OCI-LY7 (cell line): ENCODE measurements at regions not wholly inside any gene's neighbourhood (a gene's known extent, or its start where the extent isn't known, plus 50 kb on each side); places are given as distances from the start of the nearest gene placed in this dataset.
"Not testable (repeated sequence)": the region's sequence is repeated elsewhere in the genome, so short reads cannot be mapped to it uniquely, and the experiment has no call there.

ENCODE experiments used
- BruUV-seq: library from RNA; stranded (reverse); fragments of 400-500 nt; replicated peaks from 2 replicates; lab custom pipeline; 2021; lab: Mats Ljungman, UMichigan
- CTCF ChIA-PET: fragments of 300-600 bp; sonication (Branson Sonifier 250); formaldehyde crosslinking; loops from one replicate; lab custom pipeline; 2022; ENCODE audit warnings: antibody characterized with exemption; ENCODE audit not compliant: unreplicated experiment; lab: Charles Lee
- POLR2A ChIA-PET: fragments of 300-600 bp; sonication (Branson Sonifier 250); formaldehyde crosslinking; loops from one replicate; lab custom pipeline; 2022; ENCODE audit warnings: antibody characterized with exemption; lab: Charles Lee
- DNase-seq: peaks from one replicate; pipeline ENCODE4 v3.0.0-alpha.2; 2015; ENCODE audit warnings: low spot score
- H2AFZ ChIP-seq: fragments of 200-600 bp; sonication (generic), shearing (Covaris generic); 2 replicates; pipeline ENCODE4 v1.6.1; 2014; ENCODE audit warnings: mild to moderate bottlenecking, antibody characterized with exemption, low read length, moderate library complexity
- H3K27ac ChIP-seq: fragments of 200-600 bp; sonication (generic); 2 replicates; pipeline ENCODE4 v1.5.1; 2014; ENCODE audit warnings: mixed run types, low read depth, mild to moderate bottlenecking, moderate library complexity, low read length, inconsistent platforms; ENCODE audit not compliant: poor library complexity, severe bottlenecking
- H3K36me3 ChIP-seq: fragments of 200-600 bp; sonication (generic); 2 replicates; pipeline ENCODE4 v1.6.1; 2014; ENCODE audit warnings: mild to moderate bottlenecking, antibody characterized with exemption, low read length, moderate library complexity, mixed read lengths; ENCODE audit not compliant: insufficient read depth
- H3K4me1 ChIP-seq: fragments of 200-600 bp; sonication (generic); 2 replicates; pipeline ENCODE4 v1.5.1; 2014; ENCODE audit warnings: mild to moderate bottlenecking, low read length; ENCODE audit not compliant: insufficient read depth, poor library complexity, severe bottlenecking
- H3K4me2 ChIP-seq: fragments of 200-600 bp; sonication (generic); 2 replicates; pipeline ENCODE4 v1.6.1; 2014; ENCODE audit warnings: mild to moderate bottlenecking, low read length
- H3K4me3 ChIP-seq: fragments of 200-600 bp; sonication (generic); 2 replicates; pipeline ENCODE4 v1.5.1; 2014; ENCODE audit warnings: mild to moderate bottlenecking, low read depth, low read length; ENCODE audit not compliant: poor library complexity, severe bottlenecking
- H3K79me2 ChIP-seq: fragments of 200-600 bp; sonication (generic); 2 replicates; pipeline ENCODE4 v1.6.1; 2016; ENCODE audit warnings: low read depth, mild to moderate bottlenecking, low read length, moderate library complexity, mixed read lengths; ENCODE audit not compliant: insufficient read depth
- H3K9me2 ChIP-seq: fragments of 200-600 bp; sonication (generic); 2 replicates; pipeline ENCODE4 v1.6.1; 2016; ENCODE audit warnings: mild to moderate bottlenecking, low read length, mixed read lengths; ENCODE audit not compliant: insufficient read depth
- H3K9me3 ChIP-seq: fragments of 200-600 bp; sonication (generic); 2 replicates; pipeline ENCODE4 v1.6.1; 2014; ENCODE audit warnings: mild to moderate bottlenecking, mixed run types, low read length, mixed read lengths
- H4K20me1 ChIP-seq: fragments of 200-600 bp; sonication (generic); 2 replicates; pipeline ENCODE4 v1.6.1; 2014; ENCODE audit warnings: mild to moderate bottlenecking, antibody characterized with exemption, low read length, moderate library complexity, mixed read lengths; ENCODE audit not compliant: insufficient read depth
- EZH2phosphoT487 ChIP-seq: fragments of 200-600 bp; sonication (generic); IDR thresholded peaks from 2 replicates; pipeline ENCODE4 v1.6.1; 2018; ENCODE audit warnings: low read depth, borderline replicate concordance, mild to moderate bottlenecking, mixed run types, antibody characterized with exemption, low read length, moderate library complexity, mixed read lengths
- intact Hi-C: fragments of 100-400 bp; cut with micrococcal nuclease; formaldehyde crosslinking; loops from one replicate; pipeline ENCODE4 v1.10.0; 2022; ENCODE audit not compliant: unreplicated experiment
- TF ChIP-seq, protein P1 (sequence below): fragments of 200-600 bp; sonication (generic); conservative IDR thresholded peaks from 2 replicates; pipeline ENCODE4 v1.5.1; 2014; ENCODE audit warnings: mild to moderate bottlenecking, antibody characterized with exemption, low read length, moderate library complexity, mixed read lengths

DNA sequence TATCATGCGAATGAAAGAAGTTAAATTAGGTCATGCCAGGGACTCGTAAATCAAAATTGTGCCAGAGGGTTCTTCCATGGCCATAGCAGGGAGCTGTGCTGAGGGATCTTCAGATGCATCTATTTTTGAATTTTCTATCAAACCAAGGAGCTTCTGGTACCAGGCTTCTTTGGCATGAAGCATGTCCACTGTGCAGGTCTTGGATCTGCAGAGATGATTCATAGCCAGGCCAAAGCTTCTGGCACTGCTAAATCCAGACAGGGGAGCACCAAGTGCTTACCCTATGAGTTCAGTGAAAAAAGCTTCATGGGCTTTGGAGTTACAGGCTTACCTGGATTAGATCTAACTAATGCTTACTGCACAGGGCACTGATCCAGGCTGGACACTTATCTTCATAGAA lies 154.2 kb upstream of the DAB1 start:
- intact Hi-C loops, result no loop called here
- no peak overlapping the region for H3K4me3 ChIP-seq
- H3K27ac ChIP-seq, result no peak overlapping the region
- H3K9me3 ChIP-seq, result no peaks in the 10 kb centered on the region
- ChIA-PET CTCF (no interaction called here), POLR2A (interaction anchor here (0.5 kb wide), 1 partner anchor 28 kb away, joined by 3 read pairs; no protein-coding TSS in a partner anchor)
- H4K20me1 ChIP-seq, result no peaks in the 10 kb centered on the region
- H3K4me2 ChIP-seq, result no peak overlapping the region
- TF ChIP-seq, protein P1, sequence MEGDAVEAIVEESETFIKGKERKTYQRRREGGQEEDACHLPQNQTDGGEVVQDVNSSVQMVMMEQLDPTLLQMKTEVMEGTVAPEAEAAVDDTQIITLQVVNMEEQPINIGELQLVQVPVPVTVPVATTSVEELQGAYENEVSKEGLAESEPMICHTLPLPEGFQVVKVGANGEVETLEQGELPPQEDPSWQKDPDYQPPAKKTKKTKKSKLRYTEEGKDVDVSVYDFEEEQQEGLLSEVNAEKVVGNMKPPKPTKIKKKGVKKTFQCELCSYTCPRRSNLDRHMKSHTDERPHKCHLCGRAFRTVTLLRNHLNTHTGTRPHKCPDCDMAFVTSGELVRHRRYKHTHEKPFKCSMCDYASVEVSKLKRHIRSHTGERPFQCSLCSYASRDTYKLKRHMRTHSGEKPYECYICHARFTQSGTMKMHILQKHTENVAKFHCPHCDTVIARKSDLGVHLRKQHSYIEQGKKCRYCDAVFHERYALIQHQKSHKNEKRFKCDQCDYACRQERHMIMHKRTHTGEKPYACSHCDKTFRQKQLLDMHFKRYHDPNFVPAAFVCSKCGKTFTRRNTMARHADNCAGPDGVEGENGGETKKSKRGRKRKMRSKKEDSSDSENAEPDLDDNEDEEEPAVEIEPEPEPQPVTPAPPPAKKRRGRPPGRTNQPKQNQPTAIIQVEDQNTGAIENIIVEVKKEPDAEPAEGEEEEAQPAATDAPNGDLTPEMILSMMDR, result no peak
- TF ChIP-seq EZH2phosphoT487, result no peak
- H3K36me3 ChIP-seq, result no peaks in the 10 kb centered on the region
- BruUV-seq, result no TSS peak
- H2AFZ ChIP-seq, result no peak overlapping the region
- no peak for DNase-seq
- H3K4me1 ChIP-seq, result no peaks in the 10 kb centered on the region
- no peaks in the 10 kb centered on the region for H3K79me2 ChIP-seq
- H3K9me2 ChIP-seq, result no peaks in the 10 kb centered on the region

DNA sequence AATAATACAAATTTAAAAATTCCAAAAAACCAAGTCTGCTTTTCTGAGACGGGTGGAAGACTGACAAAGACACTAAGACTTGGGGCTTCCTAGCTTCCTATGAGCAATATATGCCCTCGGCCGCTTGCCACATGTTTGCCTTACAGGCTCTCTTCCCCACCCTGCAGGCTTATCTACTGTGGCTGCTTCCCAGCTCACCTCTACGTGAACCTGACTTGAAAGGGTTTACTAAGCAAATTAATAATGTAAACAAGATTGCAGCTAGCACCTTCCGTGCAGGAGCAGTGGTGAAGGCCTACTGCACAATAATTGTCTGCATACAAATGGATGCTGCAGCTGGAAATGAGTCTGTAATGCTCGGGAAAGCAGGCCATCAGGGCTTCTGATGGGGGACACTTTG lies 152.9 kb upstream of the DAB1 start:
- POLR2A ChIA-PET, result no interaction called here
- Histone ChIP-seq H3K4me3 (no peak overlapping the region), H3K9me3 (no peaks in the 10 kb centered on the region), H3K9me2 (no peaks in the 10 kb centered on the region), H3K4me2 (no peak overlapping the region), H3K79me2 (no peaks in the 10 kb centered on the region), H2AFZ (no peak overlapping the region), H3K36me3 (no peaks in the 10 kb centered on the region), H4K20me1 (no peaks in the 10 kb centered on the region), H3K4me1 (no peaks in the 10 kb centered on the region), H3K27ac (no peak overlapping the region)
- CTCF ChIA-PET, result no interaction called here
- intact Hi-C loops, result no loop called here
- TF ChIP-seq EZH2phosphoT487, result no peak
- TF ChIP-seq, protein P1, result no peak
- no peak for DNase-seq
- no TSS peak for BruUV-seq

DNA sequence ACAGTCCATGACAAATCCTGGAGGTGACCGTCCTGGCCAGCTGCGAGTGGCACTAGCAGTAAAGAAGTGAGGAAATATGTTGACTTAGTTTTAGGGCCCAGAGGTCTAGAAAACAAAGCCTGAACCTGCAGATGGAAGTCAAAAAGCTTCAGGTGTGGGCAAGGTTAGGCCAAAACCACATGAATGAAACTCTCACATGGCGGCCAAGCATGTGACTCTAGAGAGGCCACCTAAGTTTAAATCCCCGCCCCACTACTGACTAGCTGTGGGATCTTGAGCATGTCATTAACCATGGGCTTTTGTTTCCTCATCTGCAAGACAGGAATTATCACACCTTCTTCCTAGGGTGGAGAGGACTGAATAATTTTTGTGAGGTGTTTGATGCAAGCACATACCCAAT lies 148.2 kb upstream of the DAB1 start:
- POLR2A ChIA-PET, result interaction anchor here (0.6 kb wide), 2 partner anchors 19 to 114 kb away, joined by 4 read pairs; no protein-coding TSS in a partner anchor
- CTCF ChIA-PET, result no interaction called here
- no peak for DNase-seq

DNA sequence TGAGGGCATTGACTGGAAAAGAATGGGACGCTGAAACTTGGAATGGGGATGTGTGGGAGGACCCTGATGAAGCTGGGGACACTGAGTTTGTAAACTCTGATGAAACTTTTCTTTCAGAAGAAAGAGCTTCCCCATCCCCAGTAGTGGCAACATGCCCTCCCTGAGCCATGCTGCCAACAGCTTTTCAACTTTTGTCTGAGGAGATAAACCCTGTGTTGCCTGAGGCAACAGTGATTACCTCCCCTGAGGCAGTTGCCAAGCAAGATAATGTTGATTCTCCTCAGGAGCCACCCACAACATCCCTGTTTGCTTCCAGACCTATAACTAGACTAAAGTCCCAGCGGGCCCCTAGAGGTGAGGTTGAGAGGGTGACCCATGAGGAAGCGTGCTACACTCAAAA lies 134.2 kb upstream of the DAB1 start:
- DNase-seq, H3K36me3 ChIP-seq, CTCF ChIA-PET, H3K4me3 ChIP-seq, H4K20me1 ChIP-seq, H2AFZ ChIP-seq, BruUV-seq, H3K79me2 ChIP-seq, H3K27ac ChIP-seq, H3K9me3 ChIP-seq, H3K4me1 ChIP-seq, H3K4me2 ChIP-seq, intact Hi-C loops, H3K9me2 ChIP-seq: not testable (repeated sequence)
- POLR2A ChIA-PET, result interaction anchor here (0.6 kb wide), 1 partner anchor 240 kb away, joined by 3 read pairs; no protein-coding TSS in a partner anchor

More for the DNA sequence above, 148.2 kb upstream of the DAB1 start:
- BruUV-seq, result no TSS peak
- no peak overlapping the region for H3K27ac ChIP-seq
- H3K79me2 ChIP-seq, result no peaks in the 10 kb centered on the region
- H3K4me2 ChIP-seq, result no peak overlapping the region
- H4K20me1 ChIP-seq, result no peaks in the 10 kb centered on the region
- no peak for TF ChIP-seq EZH2phosphoT487
- intact Hi-C loops, result no loop called here
- H3K36me3 ChIP-seq, result no peaks in the 10 kb centered on the region
- no peak overlapping the region for H2AFZ ChIP-seq
- H3K4me1 ChIP-seq, result no peaks in the 10 kb centered on the region
- H3K4me3 ChIP-seq, result no peak overlapping the region
- H3K9me3 ChIP-seq, result no peaks in the 10 kb centered on the region
- no peaks in the 10 kb centered on the region for H3K9me2 ChIP-seq
